ENCODE measurements at regions not wholly inside any gene's neighbourhood (a gene's known extent, or its start where the extent isn't known, plus 50 kb on each side); places are given as distances from the start of the nearest gene placed in this dataset.

- TF ChIP-seq CTCF (optimal IDR thresholded peaks at IDR 0.05 in 1 of 3, IDR thresholded peaks at IDR 0.05 in 1 of 3, conservative IDR thresholded peaks at IDR 0.05 in 1 of 3; ENCODE audit: extremely low read depth in 1 of 3, insufficient read depth in 2 of 3, low read length in 3 of 3): no peak
- TF ChIP-seq EZH2 (IDR thresholded peaks at IDR 0.05; ENCODE audit: low read length): no peak
Measured at GRCh38 chr7:32283546-32283945, 206.6 kb downstream of the LSM5 start.
